ENCODE measurements at regions not wholly inside any gene's neighbourhood (a gene's known extent, or its start where the extent isn't known, plus 50 kb on each side); places are given as distances from the start of the nearest gene placed in this dataset.

GRCh38 chr1:218683242-218683641 lies 338.1 kb downstream of the TGFB2 start:
- TF ChIP-seq EP300 (IDR thresholded peaks at IDR 0.05) (no peak), CTCF (IDR thresholded peaks at IDR 0.05) (no peak), POLR2A (IDR thresholded peaks at IDR 0.05) (no peak), POLR2AphosphoS5 (IDR thresholded peaks at IDR 0.05) (no peak)

Measured in upper lobe of left lung (tissue), 4 donors.